Trophoblast cell (in vitro differentiated cells and primary cell): ENCODE measurements at regions not wholly inside any gene's neighbourhood (a gene's known extent, or its start where the extent isn't known, plus 50 kb on each side); places are given as distances from the start of the nearest gene placed in this dataset.

ENCODE experiments used
- DNase-seq, 2 donors: peaks; one replicate each; pipeline ENCODE4 v3.0.0-alpha.2; 2016
- H2AFZ ChIP-seq: 2 replicates; pipeline ENCODE4 v1.6.1; 2013; ENCODE audit warnings: low read length, moderate library complexity, mild to moderate bottlenecking; ENCODE audit not compliant: insufficient read depth, poor library complexity
- H2AK5ac ChIP-seq: 2 replicates; pipeline ENCODE4 v1.6.1; 2013; ENCODE audit warnings: mild to moderate bottlenecking, low read length
- H2BK120ac ChIP-seq: 2 replicates; pipeline ENCODE4 v1.6.1; 2013; ENCODE audit warnings: low read length, mild to moderate bottlenecking, moderate library complexity; ENCODE audit not compliant: insufficient read depth, poor library complexity
- H2BK12ac ChIP-seq: 2 replicates; pipeline ENCODE4 v1.6.1; 2013; ENCODE audit warnings: mild to moderate bottlenecking, low read length, moderate library complexity
- H2BK5ac ChIP-seq: 2 replicates; pipeline ENCODE4 v1.6.1; 2013; ENCODE audit warnings: low read length, low read depth, moderate library complexity, mild to moderate bottlenecking; ENCODE audit not compliant: poor library complexity
- H3K14ac ChIP-seq: 2 replicates; pipeline ENCODE4 v1.6.1; 2013; ENCODE audit warnings: mild to moderate bottlenecking, low read length
- H3K18ac ChIP-seq: 2 replicates; pipeline ENCODE4 v1.6.1; 2013; ENCODE audit warnings: mild to moderate bottlenecking, low read length
- H3K23ac ChIP-seq: 2 replicates; pipeline ENCODE4 v1.6.1; 2013; ENCODE audit warnings: low read length
- H3K27ac ChIP-seq: 2 replicates; pipeline ENCODE4 v1.5.1; 2013; ENCODE audit warnings: low read depth, mild to moderate bottlenecking, inconsistent platforms, low read length, moderate library complexity
- H3K27me3 ChIP-seq: 2 replicates; pipeline ENCODE4 v1.6.1; 2013; ENCODE audit warnings: inconsistent platforms, mild to moderate bottlenecking, low read length, moderate library complexity; ENCODE audit not compliant: insufficient read depth
- H3K36me3 ChIP-seq, 2 experiments: 1 replicate in 1 of 2; 2 replicates in 1 of 2; pipeline ENCODE4 v1.6.1; 2013; ENCODE audit warnings: low read length in 2 of 2, mild to moderate bottlenecking in 2 of 2, moderate library complexity in 1 of 2; ENCODE audit not compliant: insufficient read depth in 2 of 2, control insufficient read depth in 1 of 2
- H3K4ac ChIP-seq: 2 replicates; pipeline ENCODE4 v1.6.1; 2013; ENCODE audit warnings: low read depth, mild to moderate bottlenecking, low read length, moderate library complexity
- H3K4me1 ChIP-seq, 2 experiments: 1 replicate in 1 of 2; 2 replicates in 1 of 2; pipeline ENCODE4 v1.6.1; 2013; ENCODE audit warnings: low read length in 2 of 2, mild to moderate bottlenecking in 2 of 2, moderate library complexity in 1 of 2; ENCODE audit not compliant: insufficient read depth in 2 of 2, control insufficient read depth in 1 of 2
- H3K4me2 ChIP-seq: 2 replicates; pipeline ENCODE4 v1.6.1; 2013; ENCODE audit warnings: inconsistent platforms, mild to moderate bottlenecking, low read length, moderate library complexity
- H3K4me3 ChIP-seq: 2 replicates; pipeline ENCODE4 v1.5.1; 2013; ENCODE audit warnings: mild to moderate bottlenecking, low read depth, low read length, inconsistent platforms
- H3K79me1 ChIP-seq: one replicate; pipeline ENCODE4 v1.6.1; 2013; ENCODE audit warnings: low read length
- H3K79me2 ChIP-seq: 2 replicates; pipeline ENCODE4 v1.6.1; 2013; ENCODE audit warnings: low read length, mild to moderate bottlenecking; ENCODE audit not compliant: control insufficient read depth, insufficient read depth, poor library complexity
- H3K9ac ChIP-seq: 2 replicates; pipeline ENCODE4 v1.6.1; 2013; ENCODE audit warnings: mild to moderate bottlenecking, low read length
- H3K9me3 ChIP-seq: 2 replicates; pipeline ENCODE4 v1.6.1; 2013; ENCODE audit warnings: low read depth, mild to moderate bottlenecking, control low read depth, inconsistent platforms, low read length; ENCODE audit not compliant: insufficient read depth
- H4K12ac ChIP-seq: 2 replicates; pipeline ENCODE4 v1.6.1; 2013; ENCODE audit warnings: low read depth, mild to moderate bottlenecking, low read length, moderate library complexity
- H4K8ac ChIP-seq: 2 replicates; pipeline ENCODE4 v1.6.1; 2013; ENCODE audit warnings: low read depth, mild to moderate bottlenecking, low read length, moderate library complexity
- H4K91ac ChIP-seq: one replicate; pipeline ENCODE4 v1.6.1; 2013; ENCODE audit warnings: low read depth, mild to moderate bottlenecking, low read length, moderate library complexity
- WGBS: extraction: QIAGEN DNeasy Blood & Tissue Kit; methylation state at CpG from one replicate; pipeline ENCODE4 v1.1.7; 2013; ENCODE audit warnings: missing lambda C conversion rate; ENCODE audit not compliant: insufficient read length, insufficient coverage; ENCODE audit errors: extremely low coverage; 5-methylcytosine and 5-hydroxymethylcytosine counted together

- no peak overlapping the region for H3K14ac ChIP-seq
- H3K4me3 ChIP-seq, result no peak overlapping the region
- H3K4me1 ChIP-seq, result no peaks in the 10 kb centered on the region
- no peak overlapping the region for H2AK5ac ChIP-seq
- H4K8ac ChIP-seq, result no peak overlapping the region
- H3K23ac ChIP-seq, result no peak overlapping the region
- no peaks in the 10 kb centered on the region for H3K79me2 ChIP-seq
- no peak overlapping the region for H2BK120ac ChIP-seq
- H3K9ac ChIP-seq, result no peak overlapping the region
- no peaks in the 10 kb centered on the region for H3K27me3 ChIP-seq
- no peak overlapping the region for H4K12ac ChIP-seq
- peaks cover 3% of the 10 kb centered on the region for H3K9me3 ChIP-seq
- H2BK5ac ChIP-seq, result no peak overlapping the region
- no peak overlapping the region for H3K18ac ChIP-seq
- H3K27ac ChIP-seq, result no peak overlapping the region
- no peak overlapping the region for H2AFZ ChIP-seq
- DNase-seq, result no peak
- H3K4ac ChIP-seq, result no peak overlapping the region
- H4K91ac ChIP-seq, result no peak overlapping the region
- H3K4me2 ChIP-seq, result no peak overlapping the region
- no peak overlapping the region for H2BK12ac ChIP-seq
- H3K36me3 ChIP-seq, result no peaks in the 10 kb centered on the region
- H3K79me1 ChIP-seq, result no peaks in the 10 kb centered on the region
Observed at GRCh38 chr10:44203535-44203934, 181.4 kb downstream of the CXCL12 start.

DNA sequence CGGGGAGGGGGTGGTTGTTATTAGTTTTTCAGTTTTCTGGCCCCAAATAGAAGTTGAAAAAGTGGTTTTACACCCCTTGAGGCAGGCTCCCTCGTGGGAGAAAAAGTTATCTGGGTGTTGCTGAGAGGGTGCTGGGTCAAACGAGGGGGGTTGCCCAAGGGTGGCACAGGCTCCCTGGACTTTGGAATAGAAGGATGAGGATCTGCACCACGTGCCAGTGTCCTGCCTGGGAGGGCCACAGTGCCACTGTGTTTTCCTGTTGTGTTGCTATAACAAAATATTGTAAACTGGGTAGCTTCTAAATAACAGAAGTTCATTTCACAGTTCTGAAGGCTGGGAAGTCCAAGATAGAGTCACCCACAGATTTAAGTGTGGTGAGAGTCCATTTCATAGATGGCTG lies 181.9 kb downstream of the CXCL12 start:
- H4K8ac ChIP-seq, result no peak overlapping the region
- no peak overlapping the region for H3K23ac ChIP-seq
- no peaks in the 10 kb centered on the region for H3K79me2 ChIP-seq
- no peak overlapping the region for H2BK120ac ChIP-seq
- H2BK5ac ChIP-seq, result no peak overlapping the region
- H3K9me3 ChIP-seq, result peaks cover 3% of the 10 kb centered on the region
- no CpG with 5 or more reads among the region's 4 CpGs for WGBS
- H3K14ac ChIP-seq, result no peak overlapping the region
- H3K79me1 ChIP-seq, result no peaks in the 10 kb centered on the region
- H3K27me3 ChIP-seq, result no peaks in the 10 kb centered on the region
- H3K27ac ChIP-seq, result no peak overlapping the region
- H2AK5ac ChIP-seq, result no peak overlapping the region
- H3K4me2 ChIP-seq, result no peak overlapping the region
- H2AFZ ChIP-seq, result no peak overlapping the region
- no peak overlapping the region for H4K12ac ChIP-seq
- H3K36me3 ChIP-seq, result no peaks in the 10 kb centered on the region
- H2BK12ac ChIP-seq, result no peak overlapping the region
- no peaks in the 10 kb centered on the region for H3K4me1 ChIP-seq
- no peak overlapping the region for H4K91ac ChIP-seq
- H3K4ac ChIP-seq, result no peak overlapping the region
- H3K4me3 ChIP-seq, result no peak overlapping the region
- no peak overlapping the region for H3K9ac ChIP-seq
- DNase-seq, result no peak
- no peak overlapping the region for H3K18ac ChIP-seq

DNA sequence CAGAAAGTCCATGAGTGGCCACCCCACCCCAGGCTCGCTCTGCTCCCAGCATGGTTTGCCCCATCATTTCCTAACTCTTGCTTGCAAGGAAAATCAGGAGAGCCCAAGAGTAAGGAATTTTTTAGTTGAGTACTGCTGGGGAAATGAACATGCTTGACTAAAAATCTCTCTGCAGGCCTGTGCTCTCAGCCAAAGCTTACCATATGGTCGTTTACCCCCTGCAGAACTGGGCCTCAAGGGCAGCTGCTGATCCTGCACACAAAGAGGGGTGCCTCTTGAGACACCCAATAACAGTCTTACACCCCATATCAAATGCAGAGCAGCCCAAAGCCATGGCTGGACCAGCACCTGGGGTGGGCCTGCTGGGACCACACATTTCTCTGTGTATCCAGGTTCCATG lies 183.2 kb downstream of the CXCL12 start:
- no peak overlapping the region for H3K4me3 ChIP-seq
- no peak for DNase-seq
- no peak overlapping the region for H2AK5ac ChIP-seq
- no peak overlapping the region for H3K4ac ChIP-seq
- no peaks in the 10 kb centered on the region for H3K36me3 ChIP-seq
- no peak overlapping the region for H2BK5ac ChIP-seq
- H3K27ac ChIP-seq, result no peak overlapping the region
- H4K91ac ChIP-seq, result no peak overlapping the region
- H3K27me3 ChIP-seq, result no peaks in the 10 kb centered on the region
- no peak overlapping the region for H2BK120ac ChIP-seq
- H3K79me1 ChIP-seq, result no peaks in the 10 kb centered on the region
- no peak overlapping the region for H3K4me2 ChIP-seq
- no peak overlapping the region for H4K8ac ChIP-seq
- H3K9me3 ChIP-seq, result peaks cover 3% of the 10 kb centered on the region
- H2AFZ ChIP-seq, result no peak overlapping the region
- no peak overlapping the region for H3K23ac ChIP-seq
- no peak overlapping the region for H3K9ac ChIP-seq
- no peaks in the 10 kb centered on the region for H3K79me2 ChIP-seq
- no peak overlapping the region for H3K14ac ChIP-seq
- no peak overlapping the region for H3K18ac ChIP-seq
- no peaks in the 10 kb centered on the region for H3K4me1 ChIP-seq
- no peak overlapping the region for H2BK12ac ChIP-seq
- no CpG with 5 or more reads among the region's 2 CpGs for WGBS
- H4K12ac ChIP-seq, result no peak overlapping the region

- WGBS, result no CpG with 5 or more reads among the region's 6 CpGs
- Histone ChIP-seq H3K27me3 (no peaks in the 10 kb centered on the region), H3K4me2 (no peak overlapping the region), H3K9ac (no peak overlapping the region), H3K23ac (no peak overlapping the region), H3K14ac (no peak overlapping the region), H2AK5ac (no peak overlapping the region), H2BK12ac (no peak overlapping the region), H2BK120ac (no peak overlapping the region), H3K27ac (no peak overlapping the region), H3K18ac (no peak overlapping the region), H3K36me3 (no peaks in the 10 kb centered on the region), H4K12ac (no peak overlapping the region), H2BK5ac (no peak overlapping the region), H3K9me3 (peaks cover 2% of the 10 kb centered on the region), H3K4ac (no peak overlapping the region), H3K79me1 (no peaks in the 10 kb centered on the region), H2AFZ (no peak overlapping the region), H3K4me3 (no peak overlapping the region), H3K79me2 (no peaks in the 10 kb centered on the region), H4K91ac (no peak overlapping the region), H4K8ac (no peak overlapping the region), H3K4me1 (no peaks in the 10 kb centered on the region)
- no peak for DNase-seq
Observed at GRCh38 chr10:44201011-44201410, 183.9 kb downstream of the CXCL12 start.
